ENCODE measurements at regions not wholly inside any gene's neighbourhood (a gene's known extent, or its start where the extent isn't known, plus 50 kb on each side); places are given as distances from the start of the nearest gene placed in this dataset.

DNA sequence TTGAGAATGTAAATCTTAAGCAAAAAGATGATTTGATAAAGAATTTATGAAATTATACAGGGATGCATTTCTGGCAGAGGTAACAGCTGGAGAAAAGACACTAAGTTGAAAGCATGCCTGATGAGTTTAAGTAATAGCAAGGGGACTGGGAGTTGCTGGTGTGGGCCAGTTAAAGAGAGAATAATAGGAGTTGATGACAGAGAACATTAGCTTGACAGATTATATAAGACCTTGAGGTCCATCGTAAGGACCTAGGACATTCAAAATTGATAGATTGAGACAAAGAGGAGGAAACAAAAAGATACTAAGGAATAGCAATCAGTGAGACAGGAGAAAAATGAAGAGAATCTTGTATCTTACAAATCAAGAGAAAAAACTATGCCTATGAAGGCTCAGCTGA, 84.7 kb upstream of the TMPRSS15 start:
- TF ChIP-seq HDAC2 (IDR thresholded peaks at IDR 0.05) (no peak), CBX1 (IDR thresholded peaks at IDR 0.05; ENCODE audit: low read depth) (no peak), POLR3A (IDR thresholded peaks at IDR 0.05; ENCODE audit: borderline replicate concordance, extremely low read depth, insufficient read depth, insufficient read length) (no peak), TOE1 (IDR thresholded peaks at IDR 0.05; ENCODE audit: borderline replicate concordance) (no peak), TOE1 (CRISPR knock-in tag; IDR thresholded peaks at IDR 0.05; ENCODE audit: borderline replicate concordance, low read depth) (no peak), ZNF12 (CRISPR knock-in tag; IDR thresholded peaks at IDR 0.05) (no peak), GATAD2A (IDR thresholded peaks at IDR 0.05) (no peak), JUN (IDR thresholded peaks at IDR 0.05; ENCODE audit: borderline replicate concordance, low read depth, low read length) (no peak), JUN (CRISPR knock-in tag; IDR thresholded peaks at IDR 0.05; ENCODE audit: borderline replicate concordance) (no peak), YY1 (IDR thresholded peaks at IDR 0.05; ENCODE audit: borderline replicate concordance in 1 of 3, control insufficient read depth in 1 of 3, extremely low read depth in 1 of 3, insufficient read depth in 3 of 3, insufficient read length in 1 of 3, insufficient replicate concordance in 2 of 3, low read depth in 1 of 3, low read length in 2 of 3) (no peak)
- TF ChIP-seq, protein P1, sequence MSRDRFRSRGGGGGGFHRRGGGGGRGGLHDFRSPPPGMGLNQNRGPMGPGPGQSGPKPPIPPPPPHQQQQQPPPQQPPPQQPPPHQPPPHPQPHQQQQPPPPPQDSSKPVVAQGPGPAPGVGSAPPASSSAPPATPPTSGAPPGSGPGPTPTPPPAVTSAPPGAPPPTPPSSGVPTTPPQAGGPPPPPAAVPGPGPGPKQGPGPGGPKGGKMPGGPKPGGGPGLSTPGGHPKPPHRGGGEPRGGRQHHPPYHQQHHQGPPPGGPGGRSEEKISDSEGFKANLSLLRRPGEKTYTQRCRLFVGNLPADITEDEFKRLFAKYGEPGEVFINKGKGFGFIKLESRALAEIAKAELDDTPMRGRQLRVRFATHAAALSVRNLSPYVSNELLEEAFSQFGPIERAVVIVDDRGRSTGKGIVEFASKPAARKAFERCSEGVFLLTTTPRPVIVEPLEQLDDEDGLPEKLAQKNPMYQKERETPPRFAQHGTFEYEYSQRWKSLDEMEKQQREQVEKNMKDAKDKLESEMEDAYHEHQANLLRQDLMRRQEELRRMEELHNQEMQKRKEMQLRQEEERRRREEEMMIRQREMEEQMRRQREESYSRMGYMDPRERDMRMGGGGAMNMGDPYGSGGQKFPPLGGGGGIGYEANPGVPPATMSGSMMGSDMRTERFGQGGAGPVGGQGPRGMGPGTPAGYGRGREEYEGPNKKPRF (IDR thresholded peaks at IDR 0.05; ENCODE audit: low read depth, low read length) = no peak
- TF ChIP-seq, protein P2, sequence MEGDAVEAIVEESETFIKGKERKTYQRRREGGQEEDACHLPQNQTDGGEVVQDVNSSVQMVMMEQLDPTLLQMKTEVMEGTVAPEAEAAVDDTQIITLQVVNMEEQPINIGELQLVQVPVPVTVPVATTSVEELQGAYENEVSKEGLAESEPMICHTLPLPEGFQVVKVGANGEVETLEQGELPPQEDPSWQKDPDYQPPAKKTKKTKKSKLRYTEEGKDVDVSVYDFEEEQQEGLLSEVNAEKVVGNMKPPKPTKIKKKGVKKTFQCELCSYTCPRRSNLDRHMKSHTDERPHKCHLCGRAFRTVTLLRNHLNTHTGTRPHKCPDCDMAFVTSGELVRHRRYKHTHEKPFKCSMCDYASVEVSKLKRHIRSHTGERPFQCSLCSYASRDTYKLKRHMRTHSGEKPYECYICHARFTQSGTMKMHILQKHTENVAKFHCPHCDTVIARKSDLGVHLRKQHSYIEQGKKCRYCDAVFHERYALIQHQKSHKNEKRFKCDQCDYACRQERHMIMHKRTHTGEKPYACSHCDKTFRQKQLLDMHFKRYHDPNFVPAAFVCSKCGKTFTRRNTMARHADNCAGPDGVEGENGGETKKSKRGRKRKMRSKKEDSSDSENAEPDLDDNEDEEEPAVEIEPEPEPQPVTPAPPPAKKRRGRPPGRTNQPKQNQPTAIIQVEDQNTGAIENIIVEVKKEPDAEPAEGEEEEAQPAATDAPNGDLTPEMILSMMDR (IDR thresholded peaks at IDR 0.05 in 2 of 3, conservative IDR thresholded peaks at IDR 0.05 in 1 of 3; ENCODE audit: insufficient read depth in 2 of 3, low read depth in 1 of 3, low read length in 3 of 3) = no peak
- TF ChIP-seq, protein P3, sequence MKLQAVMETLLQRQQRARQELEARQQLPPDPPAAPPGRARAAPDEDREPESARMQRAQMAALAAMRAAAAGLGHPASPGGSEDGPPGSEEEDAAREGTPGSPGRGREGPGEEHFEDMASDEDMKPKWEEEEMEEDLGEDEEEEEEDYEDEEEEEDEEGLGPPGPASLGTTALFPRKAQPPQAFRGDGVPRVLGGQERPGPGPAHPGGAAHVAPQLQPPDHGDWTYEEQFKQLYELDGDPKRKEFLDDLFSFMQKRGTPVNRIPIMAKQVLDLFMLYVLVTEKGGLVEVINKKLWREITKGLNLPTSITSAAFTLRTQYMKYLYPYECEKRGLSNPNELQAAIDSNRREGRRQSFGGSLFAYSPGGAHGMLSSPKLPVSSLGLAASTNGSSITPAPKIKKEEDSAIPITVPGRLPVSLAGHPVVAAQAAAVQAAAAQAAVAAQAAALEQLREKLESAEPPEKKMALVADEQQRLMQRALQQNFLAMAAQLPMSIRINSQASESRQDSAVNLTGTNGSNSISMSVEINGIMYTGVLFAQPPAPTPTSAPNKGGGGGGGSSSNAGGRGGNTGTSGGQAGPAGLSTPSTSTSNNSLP (IDR thresholded peaks at IDR 0.05; ENCODE audit: borderline replicate concordance, low read depth, low read length) = no peak

Measured in K562 (cell line).